Esophagus squamous epithelium (tissue), 4 donors: ENCODE measurements at regions not wholly inside any gene's neighbourhood (a gene's known extent, or its start where the extent isn't known, plus 50 kb on each side); places are given as distances from the start of the nearest gene placed in this dataset.

Experiments used
- POLR2A ChIP-seq, 4 donors: fragments of 450-650 bp; IDR thresholded peaks; one replicate each; pipeline ENCODE4 v1.6.1; 2017; ENCODE audit warnings: antibody characterized with exemption in 4 of 4, mild to moderate bottlenecking in 4 of 4, moderate library complexity in 3 of 4
- TF ChIP-seq, protein P1 (sequence below), 6 experiments: fragments of 450-650 bp in 4 of 6; fragments of 200-600 bp in 2 of 6; sonication (generic) in 2 of 6; IDR thresholded peaks; one replicate each; pipeline ENCODE4 v1.5.1; 2016 to 2019; ENCODE audit warnings: antibody characterized with exemption in 6 of 6, mild to moderate bottlenecking in 4 of 6, moderate library complexity in 4 of 6

DNA sequence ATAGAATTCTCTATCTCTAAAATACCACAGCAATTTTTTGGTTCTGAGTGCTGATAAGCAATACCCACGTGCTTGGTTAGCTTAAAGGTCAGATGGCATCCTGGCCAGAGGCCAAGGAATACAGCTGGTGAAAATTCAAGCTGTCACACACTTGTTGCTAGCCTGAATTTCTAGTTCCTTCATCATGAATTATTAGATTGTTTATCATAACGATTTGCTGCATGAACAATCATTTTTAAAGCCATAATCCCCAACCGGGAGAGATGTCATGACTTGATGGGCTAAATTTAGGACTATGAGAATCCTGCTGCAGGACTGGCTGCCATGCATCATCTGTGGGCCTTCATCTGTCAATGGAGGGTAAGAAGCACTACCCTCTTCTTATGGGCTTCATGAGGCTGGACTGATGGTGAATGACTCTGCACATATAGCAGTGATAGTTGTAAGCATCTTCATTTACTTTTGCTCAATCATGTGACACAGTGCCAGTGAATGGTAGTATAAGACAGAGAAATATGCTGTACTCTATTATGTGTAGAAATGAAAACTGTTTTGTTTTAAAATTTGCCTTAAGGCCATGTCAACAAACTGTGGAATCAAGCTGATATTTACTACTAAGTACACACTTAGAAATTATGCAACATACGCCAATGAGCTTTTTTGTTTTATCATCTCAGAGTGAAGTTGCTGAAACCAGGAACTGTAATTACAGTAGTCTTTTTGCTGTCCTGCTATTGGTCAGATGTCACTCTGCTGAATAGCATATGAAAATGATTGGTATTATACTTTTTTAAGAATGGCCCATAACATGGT is 80.5 kb upstream of the RALGPS2 start:
- TF ChIP-seq, protein P1, sequence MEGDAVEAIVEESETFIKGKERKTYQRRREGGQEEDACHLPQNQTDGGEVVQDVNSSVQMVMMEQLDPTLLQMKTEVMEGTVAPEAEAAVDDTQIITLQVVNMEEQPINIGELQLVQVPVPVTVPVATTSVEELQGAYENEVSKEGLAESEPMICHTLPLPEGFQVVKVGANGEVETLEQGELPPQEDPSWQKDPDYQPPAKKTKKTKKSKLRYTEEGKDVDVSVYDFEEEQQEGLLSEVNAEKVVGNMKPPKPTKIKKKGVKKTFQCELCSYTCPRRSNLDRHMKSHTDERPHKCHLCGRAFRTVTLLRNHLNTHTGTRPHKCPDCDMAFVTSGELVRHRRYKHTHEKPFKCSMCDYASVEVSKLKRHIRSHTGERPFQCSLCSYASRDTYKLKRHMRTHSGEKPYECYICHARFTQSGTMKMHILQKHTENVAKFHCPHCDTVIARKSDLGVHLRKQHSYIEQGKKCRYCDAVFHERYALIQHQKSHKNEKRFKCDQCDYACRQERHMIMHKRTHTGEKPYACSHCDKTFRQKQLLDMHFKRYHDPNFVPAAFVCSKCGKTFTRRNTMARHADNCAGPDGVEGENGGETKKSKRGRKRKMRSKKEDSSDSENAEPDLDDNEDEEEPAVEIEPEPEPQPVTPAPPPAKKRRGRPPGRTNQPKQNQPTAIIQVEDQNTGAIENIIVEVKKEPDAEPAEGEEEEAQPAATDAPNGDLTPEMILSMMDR (IDR thresholded peaks at IDR 0.05): no peak
- no peak for TF ChIP-seq POLR2A (IDR thresholded peaks at IDR 0.05)
